IMR-90 (cell line): ENCODE measurements at regions not wholly inside any gene's neighbourhood (a gene's known extent, or its start where the extent isn't known, plus 50 kb on each side); places are given as distances from the start of the nearest gene placed in this dataset.

Source experiments
- ATAC-seq: fragments of 200-7000 bp; cut with Tn5 transposase; 2 replicates; pipeline ENCODE4 v1.9.1; 2020; ENCODE audit warnings: low read depth, mild to moderate bottlenecking, moderate library complexity
- BruUV-seq: library from RNA; stranded (reverse); fragments of 400-500 nt; replicated peaks from 2 replicates; lab custom pipeline; 2021; lab: Mats Ljungman, UMichigan
- CTCF ChIA-PET: fragments of 300-600 bp; formaldehyde crosslinking; extraction: SDS; loops from one replicate; lab custom pipeline; 2021; ENCODE audit warnings: antibody characterized with exemption; lab: Yijun Ruan, JAX
- POLR2A ChIA-PET: fragments of 300-600 bp; sonication (Branson Sonifier 250); formaldehyde crosslinking; loops from one replicate; lab custom pipeline; 2022; ENCODE audit warnings: antibody characterized with exemption; ENCODE audit not compliant: unreplicated experiment; lab: Charles Lee
- DNase-seq: peaks from one replicate; pipeline ENCODE4 v3.0.0; 2013
- H2AFZ ChIP-seq: replicated peaks from 2 replicates; pipeline ENCODE3; 2013; ENCODE audit warnings: low read length, mild to moderate bottlenecking; ENCODE audit not compliant: poor library complexity
- H2AK5ac ChIP-seq: 2 replicates; pipeline ENCODE4 v1.6.1; 2013; ENCODE audit warnings: low read depth, low read length, inconsistent platforms
- H2AK9ac ChIP-seq: replicated peaks from 2 replicates; pipeline ENCODE3; 2013; ENCODE audit warnings: mild to moderate bottlenecking, low read depth, low read length, moderate library complexity; ENCODE audit not compliant: poor library complexity
- H2BK120ac ChIP-seq: 2 replicates; pipeline ENCODE4 v1.6.1; 2013; ENCODE audit warnings: low read depth, low read length, inconsistent platforms
- H2BK15ac ChIP-seq: 3 replicates; pipeline ENCODE4 v1.6.1; 2013; ENCODE audit warnings: low read depth, low read length, inconsistent platforms
- H2BK20ac ChIP-seq: 2 replicates; pipeline ENCODE4 v1.6.1; 2013; ENCODE audit warnings: low read depth, mild to moderate bottlenecking, inconsistent platforms, low read length, moderate library complexity
- H2BK5ac ChIP-seq: 2 replicates; pipeline ENCODE4 v1.6.1; 2013; ENCODE audit warnings: mild to moderate bottlenecking, low read depth, low read length, inconsistent platforms; ENCODE audit not compliant: poor library complexity, severe bottlenecking
- H3K14ac ChIP-seq: replicated peaks from 2 replicates; pipeline ENCODE4 v1.6.1; 2013; ENCODE audit warnings: low read depth, low read length, inconsistent platforms
- H3K18ac ChIP-seq: 2 replicates; pipeline ENCODE4 v1.6.1; 2013; ENCODE audit warnings: low read depth, low read length, control low read depth
- H3K23ac ChIP-seq: 2 replicates; pipeline ENCODE4 v1.6.1; 2013; ENCODE audit warnings: low read depth, low read length, inconsistent platforms
- H3K27ac ChIP-seq: 2 replicates; pipeline ENCODE4 v1.5.1; 2013; ENCODE audit warnings: mild to moderate bottlenecking, control low read depth, low read length; ENCODE audit not compliant: insufficient read depth
- H3K27me3 ChIP-seq: 2 replicates; pipeline ENCODE4 v1.6.1; 2013; ENCODE audit warnings: low read length; ENCODE audit not compliant: control insufficient read depth, insufficient read depth
- H3K36me3 ChIP-seq: 2 replicates; pipeline ENCODE4 v1.6.1; 2013; ENCODE audit warnings: low read length, mixed read lengths; ENCODE audit not compliant: control insufficient read depth, insufficient read depth
- H3K4ac ChIP-seq: 2 replicates; pipeline ENCODE4 v1.6.1; 2013; ENCODE audit warnings: low read depth, low read length, inconsistent platforms
- H3K4me1 ChIP-seq: 2 replicates; pipeline ENCODE4 v1.6.1; 2013; ENCODE audit warnings: low read length, mixed read lengths; ENCODE audit not compliant: control insufficient read depth, insufficient read depth
- H3K4me2 ChIP-seq: 2 replicates; pipeline ENCODE4 v1.6.1; 2013; ENCODE audit warnings: low read depth, mild to moderate bottlenecking, control low read depth, low read length, moderate library complexity
- H3K4me3 ChIP-seq: 2 replicates; pipeline ENCODE4 v1.5.1; 2013; ENCODE audit warnings: low read depth, mild to moderate bottlenecking, control low read depth, low read length, moderate library complexity; ENCODE audit not compliant: insufficient read depth
- H3K56ac ChIP-seq: 2 replicates; pipeline ENCODE4 v1.6.1; 2013; ENCODE audit warnings: low read length, inconsistent platforms; ENCODE audit not compliant: insufficient read depth; ENCODE audit errors: extremely low read depth
- H3K79me1 ChIP-seq, 2 experiments: 2 replicates each; pipeline ENCODE4 v1.6.1; 2013; ENCODE audit warnings: low read length in 2 of 2, inconsistent platforms in 1 of 2, low read depth in 1 of 2
- H3K9ac ChIP-seq: 2 replicates; pipeline ENCODE4 v1.6.1; 2013; ENCODE audit warnings: low read depth, low read length, control low read depth
- H3K9me1 ChIP-seq: 2 replicates; pipeline ENCODE4 v1.6.1; 2013; ENCODE audit warnings: low read length, inconsistent platforms; ENCODE audit not compliant: insufficient read depth
- H3K9me3 ChIP-seq: 2 replicates; pipeline ENCODE4 v1.6.1; 2013; ENCODE audit warnings: low read length; ENCODE audit not compliant: control insufficient read depth, insufficient read depth
- H4K20me1 ChIP-seq: 2 replicates; pipeline ENCODE4 v1.6.1; 2013; ENCODE audit warnings: low read length, inconsistent platforms; ENCODE audit not compliant: insufficient read depth
- H4K5ac ChIP-seq: 2 replicates; pipeline ENCODE4 v1.6.1; 2013; ENCODE audit warnings: mild to moderate bottlenecking, low read depth, low read length, control low read depth
- H4K8ac ChIP-seq, 2 experiments: 2 replicates each; pipeline ENCODE4 v1.6.1; 2013; ENCODE audit warnings: low read depth in 2 of 2, low read length in 2 of 2, control low read depth in 1 of 2, inconsistent platforms in 1 of 2
- H4K91ac ChIP-seq: 2 replicates; pipeline ENCODE4 v1.6.1; 2013; ENCODE audit warnings: low read depth, low read length, inconsistent platforms; ENCODE audit not compliant: insufficient read depth
- ELK1 ChIP-seq: fragments of 150-350 bp; IDR thresholded peaks from 2 replicates; pipeline ENCODE4 v1.6.1; 2016; ENCODE audit warnings: low read depth, mild to moderate bottlenecking, low read length, moderate library complexity, borderline replicate concordance
- MAFK ChIP-seq: IDR thresholded peaks from 2 replicates; pipeline ENCODE4 v1.6.1; 2012; ENCODE audit warnings: low read depth, low read length, improper control_type of control experiment
- MAZ ChIP-seq: IDR thresholded peaks from 2 replicates; pipeline ENCODE4 v1.6.1; 2012; ENCODE audit warnings: low read depth, mild to moderate bottlenecking, low read length, improper control_type of control experiment, moderate library complexity, borderline replicate concordance
- MXI1 ChIP-seq: IDR thresholded peaks from 2 replicates; pipeline ENCODE4 v1.6.1; 2012; ENCODE audit warnings: low read depth, mild to moderate bottlenecking, low read length, moderate library complexity, borderline replicate concordance
- USF2 ChIP-seq: fragments of 150-350 bp; IDR thresholded peaks from 2 replicates; pipeline ENCODE4 v1.6.1; 2017; ENCODE audit warnings: mild to moderate bottlenecking, antibody characterized with exemption, low read length, low read depth
- WGBS, 2 experiments: methylation state at CpG; one replicate each; pipeline versions ENCODE4 v1.1.5 to v1.1.7; 2013; ENCODE audit warnings: missing lambda C conversion rate in 2 of 2; ENCODE audit not compliant: insufficient read length in 1 of 2; ENCODE audit errors: extremely low coverage in 2 of 2; 5-methylcytosine and 5-hydroxymethylcytosine counted together
- dilution Hi-C: fragments of 300-500 bp; cut with HindIII; formaldehyde crosslinking; loops from one replicate; pipeline ENCODE4 v1.14.3; 2018; ENCODE audit warnings: low sequenced_read_pairs; ENCODE audit not compliant: unreplicated experiment
- in situ Hi-C: fragments of 300-500 bp; cut with MboI; formaldehyde crosslinking; loops from 3 replicates; pipeline ENCODE4 v1.14.3; 2019; ENCODE audit warnings: low sequenced_read_pairs, inconsistent platforms, mixed read lengths
- intact Hi-C: fragments of 100-400 bp; cut with micrococcal nuclease; formaldehyde crosslinking; loops from 2 replicates; pipeline ENCODE4 v1.10.0; 2022

- no peak overlapping the region for H3K14ac ChIP-seq
- no peak overlapping the region for H2BK120ac ChIP-seq
- no peak overlapping the region for H2BK5ac ChIP-seq
- no peak overlapping the region for H2AFZ ChIP-seq
- no peak overlapping the region for H3K4ac ChIP-seq
- WGBS, 2 experiments: no CpG with 5 or more reads among the region's 6 CpGs
- H3K9ac ChIP-seq: no peak overlapping the region
- H3K18ac ChIP-seq: no peak overlapping the region
- H2BK15ac ChIP-seq: no peak overlapping the region
- no peak overlapping the region for H3K27ac ChIP-seq
- BruUV-seq: no TSS peak
- H3K23ac ChIP-seq: no peak overlapping the region
- no peaks in the 10 kb centered on the region for H3K79me1 ChIP-seq
- no peak overlapping the region for H3K4me2 ChIP-seq
- intact Hi-C loops: no loop called here
- H3K36me3 ChIP-seq: no peaks in the 10 kb centered on the region
- in situ Hi-C loops: no loop called here
- ChIA-PET POLR2A (no interaction called here), CTCF (no interaction called here)
- dilution Hi-C loops: no loop called here
- no peaks in the 10 kb centered on the region for H3K9me1 ChIP-seq
- H4K8ac ChIP-seq: no peak overlapping the region
- H2AK9ac ChIP-seq: no peak overlapping the region
- TF ChIP-seq USF2 (no peak), MAFK (no peak), MAZ (no peak), MXI1 (no peak), ELK1 (no peak)
- H4K5ac ChIP-seq: no peak overlapping the region
- H2AK5ac ChIP-seq: no peak overlapping the region
- H3K27me3 ChIP-seq: no peaks in the 10 kb centered on the region
- H3K4me3 ChIP-seq: no peak overlapping the region
- no peaks in the 10 kb centered on the region for H3K9me3 ChIP-seq
- no peak for DNase-seq
- H2BK20ac ChIP-seq: no peak overlapping the region
- no peak overlapping the region for H3K56ac ChIP-seq
- no peaks in the 10 kb centered on the region for H4K20me1 ChIP-seq
- ATAC-seq: no peak
- peaks cover 2% of the 10 kb centered on the region; the same call in 1 of the 2 replicates for H3K4me1 ChIP-seq
- H4K91ac ChIP-seq: no peak overlapping the region
Measured at GRCh38 chr10:88213065-88213605, 349.7 kb downstream of the PTEN start.
